Epithelial cell of esophagus (primary cell): ENCODE measurements at regions not wholly inside any gene's neighbourhood (a gene's known extent, or its start where the extent isn't known, plus 50 kb on each side); places are given as distances from the start of the nearest gene placed in this dataset.

ENCODE experiments used
- DNase-seq: peaks from one replicate; pipeline ENCODE4 v3.0.0; 2010; ENCODE audit warnings: low read depth
- H3K4me3 ChIP-seq: 2 replicates; pipeline ENCODE4 v1.5.1; 2011; ENCODE audit warnings: mild to moderate bottlenecking, low read length, control low read depth
- TF ChIP-seq, protein P1 (sequence below): IDR thresholded peaks from 2 replicates; pipeline ENCODE4 v1.5.1; 2011; ENCODE audit warnings: low read depth, mild to moderate bottlenecking, low read length, control low read depth, inconsistent platforms; ENCODE audit not compliant: insufficient read depth; ENCODE audit errors: missing control alignments

DNA sequence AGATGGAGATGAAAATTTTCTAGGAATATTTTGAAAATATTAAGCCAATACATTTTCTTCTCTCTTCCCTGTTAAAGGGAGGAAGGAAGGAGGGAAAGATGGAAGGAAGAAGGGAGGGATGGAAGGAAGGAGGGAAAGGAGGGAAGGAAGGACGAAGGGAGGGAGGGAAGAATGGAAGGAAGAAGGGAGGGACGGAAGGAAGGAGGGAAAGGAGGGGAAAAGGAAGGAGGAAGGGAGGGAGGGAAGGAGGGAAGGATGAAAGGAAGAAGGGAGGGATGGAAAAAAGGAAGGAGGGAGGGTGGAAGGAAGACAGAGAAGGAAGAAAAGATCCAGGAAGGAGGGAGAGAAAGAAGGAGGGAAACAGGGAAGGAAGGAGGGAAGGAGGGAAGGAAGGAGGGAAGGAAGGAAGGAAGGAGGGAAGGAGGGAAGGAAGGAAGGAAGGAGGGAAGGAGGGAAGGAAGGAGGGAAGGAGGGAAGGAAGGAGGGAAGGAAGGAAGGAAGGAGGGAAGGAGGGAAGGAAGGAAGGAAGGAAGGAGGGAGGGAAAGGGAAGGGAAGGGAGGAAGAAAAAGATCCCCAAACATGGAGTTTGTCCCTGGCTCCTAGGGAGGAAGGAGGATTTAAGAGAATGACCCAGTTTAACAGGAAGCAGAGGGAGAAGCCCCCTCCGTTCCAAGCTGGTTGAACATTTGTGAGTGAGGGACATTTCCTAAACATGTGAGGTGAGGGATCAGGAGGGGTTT, 70.3 kb upstream of the NEURL1B start:
- H3K4me3 ChIP-seq: no peak overlapping the region
- TF ChIP-seq, protein P1, sequence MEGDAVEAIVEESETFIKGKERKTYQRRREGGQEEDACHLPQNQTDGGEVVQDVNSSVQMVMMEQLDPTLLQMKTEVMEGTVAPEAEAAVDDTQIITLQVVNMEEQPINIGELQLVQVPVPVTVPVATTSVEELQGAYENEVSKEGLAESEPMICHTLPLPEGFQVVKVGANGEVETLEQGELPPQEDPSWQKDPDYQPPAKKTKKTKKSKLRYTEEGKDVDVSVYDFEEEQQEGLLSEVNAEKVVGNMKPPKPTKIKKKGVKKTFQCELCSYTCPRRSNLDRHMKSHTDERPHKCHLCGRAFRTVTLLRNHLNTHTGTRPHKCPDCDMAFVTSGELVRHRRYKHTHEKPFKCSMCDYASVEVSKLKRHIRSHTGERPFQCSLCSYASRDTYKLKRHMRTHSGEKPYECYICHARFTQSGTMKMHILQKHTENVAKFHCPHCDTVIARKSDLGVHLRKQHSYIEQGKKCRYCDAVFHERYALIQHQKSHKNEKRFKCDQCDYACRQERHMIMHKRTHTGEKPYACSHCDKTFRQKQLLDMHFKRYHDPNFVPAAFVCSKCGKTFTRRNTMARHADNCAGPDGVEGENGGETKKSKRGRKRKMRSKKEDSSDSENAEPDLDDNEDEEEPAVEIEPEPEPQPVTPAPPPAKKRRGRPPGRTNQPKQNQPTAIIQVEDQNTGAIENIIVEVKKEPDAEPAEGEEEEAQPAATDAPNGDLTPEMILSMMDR: no peak
- DNase-seq: no peak

DNA sequence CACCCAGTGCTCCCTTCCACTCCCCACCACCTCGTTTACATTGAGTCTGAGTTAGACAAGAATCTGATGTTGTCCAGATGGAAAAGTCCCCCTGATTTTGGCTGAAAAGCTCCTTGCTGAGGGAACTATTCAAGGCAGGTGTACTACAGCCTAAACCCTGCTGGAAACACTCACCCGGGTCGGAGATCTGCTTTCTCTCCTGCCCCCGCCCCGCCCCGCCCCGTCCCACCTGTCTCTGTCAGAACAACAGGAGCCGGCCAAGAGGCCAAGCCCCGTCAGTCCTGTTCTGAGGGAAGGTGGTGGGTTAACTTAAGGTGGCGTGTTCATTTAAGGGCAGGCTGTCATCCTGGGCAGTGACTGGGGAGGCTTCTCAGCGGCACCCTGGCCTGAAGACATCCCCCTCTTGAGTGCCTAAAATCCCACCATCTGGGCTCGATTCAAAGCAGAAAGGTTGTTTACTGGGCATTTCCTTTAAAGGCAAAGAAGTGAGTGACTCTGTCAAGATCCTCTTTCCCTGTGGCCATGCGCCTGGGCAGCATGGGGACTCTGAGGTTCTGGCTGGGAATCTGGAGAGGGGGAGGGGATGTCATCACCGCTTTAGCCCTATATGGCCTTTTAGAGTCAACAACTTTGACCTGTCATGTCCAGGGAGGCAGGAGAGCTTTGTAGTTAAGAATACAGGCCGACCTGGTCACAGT, 71.1 kb upstream of the NEURL1B start:
- no peak overlapping the region for H3K4me3 ChIP-seq
- TF ChIP-seq, protein P1: no peak
- no peak for DNase-seq

DNA sequence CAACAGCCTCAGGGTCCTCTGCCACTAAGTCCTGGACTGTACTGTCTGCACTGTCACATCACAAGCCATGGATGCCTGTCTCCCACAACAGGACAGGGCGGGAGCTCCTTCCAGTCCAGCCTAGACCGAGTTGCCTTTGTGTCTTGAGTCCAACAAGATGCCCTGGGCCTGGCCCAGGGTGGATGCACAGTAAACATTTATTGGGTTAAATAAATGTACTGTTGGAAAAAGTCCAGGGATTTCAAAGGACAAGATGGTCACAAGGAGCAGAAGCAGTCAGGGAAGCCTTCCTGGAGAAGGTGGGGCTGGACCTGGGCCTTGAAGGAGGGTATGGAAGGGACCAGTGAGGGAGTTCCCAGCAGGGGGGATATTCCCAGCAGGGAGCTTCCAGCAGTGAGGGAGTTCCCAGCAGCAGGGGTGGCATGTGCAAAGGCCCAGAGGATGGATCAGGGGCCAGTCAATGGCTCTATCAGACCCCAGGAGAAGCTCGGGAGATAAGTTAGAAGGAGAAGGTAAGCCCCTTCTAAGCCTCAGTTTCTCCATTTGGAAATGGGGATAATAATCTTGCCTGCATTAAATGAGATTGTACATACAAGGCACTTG, 72.7 kb upstream of the NEURL1B start:
- no peak for DNase-seq
- TF ChIP-seq, protein P1: no peak

DNA sequence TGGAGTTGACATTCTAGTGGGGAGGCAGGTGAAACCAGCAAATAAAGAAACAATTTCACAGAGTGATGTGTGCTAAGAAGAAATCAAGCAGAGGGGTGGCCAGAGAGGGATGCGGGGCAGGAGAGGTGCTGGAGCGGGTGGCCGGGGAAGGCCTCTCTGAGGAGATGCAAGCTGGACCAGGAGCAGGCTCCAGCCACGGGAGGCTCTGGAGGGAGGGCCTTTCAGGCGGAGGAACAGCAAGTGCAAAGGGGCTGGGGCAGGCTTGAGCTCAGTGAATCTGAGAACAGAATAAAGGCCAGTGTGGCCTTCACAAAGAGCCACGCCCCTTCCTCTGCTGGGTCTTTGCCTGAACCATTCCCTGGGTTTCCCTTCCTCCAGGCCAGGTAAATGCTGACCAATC, 73.2 kb upstream of the NEURL1B start:
- TF ChIP-seq, protein P1: no peak
- DNase-seq: no peak
- H3K4me3 ChIP-seq: no peak overlapping the region

More for the DNA sequence above, 72.7 kb upstream of the NEURL1B start:
- H3K4me3 ChIP-seq: no peak overlapping the region

DNA sequence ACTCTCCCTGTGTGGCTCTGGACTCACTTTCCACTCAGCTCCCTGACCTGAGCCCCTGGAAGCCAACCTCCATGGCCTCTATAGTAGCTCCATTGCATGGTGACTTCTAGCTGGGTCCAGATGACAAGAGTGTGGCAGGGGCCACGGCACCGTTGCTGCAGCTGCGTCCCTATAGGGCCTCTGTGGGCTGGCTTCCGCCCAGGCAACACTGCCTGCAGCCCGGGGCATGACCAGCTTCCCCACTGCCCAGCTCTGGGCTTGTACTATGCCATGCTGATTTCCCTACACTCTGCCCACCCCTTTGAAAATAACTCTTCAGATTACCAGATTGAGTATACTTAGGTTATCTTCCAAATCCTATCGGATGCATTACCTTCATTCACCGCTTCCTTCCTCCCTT, 73.8 kb upstream of the NEURL1B start:
- DNase-seq: no peak
- H3K4me3 ChIP-seq: no peak overlapping the region
- TF ChIP-seq, protein P1: no peak

DNA sequence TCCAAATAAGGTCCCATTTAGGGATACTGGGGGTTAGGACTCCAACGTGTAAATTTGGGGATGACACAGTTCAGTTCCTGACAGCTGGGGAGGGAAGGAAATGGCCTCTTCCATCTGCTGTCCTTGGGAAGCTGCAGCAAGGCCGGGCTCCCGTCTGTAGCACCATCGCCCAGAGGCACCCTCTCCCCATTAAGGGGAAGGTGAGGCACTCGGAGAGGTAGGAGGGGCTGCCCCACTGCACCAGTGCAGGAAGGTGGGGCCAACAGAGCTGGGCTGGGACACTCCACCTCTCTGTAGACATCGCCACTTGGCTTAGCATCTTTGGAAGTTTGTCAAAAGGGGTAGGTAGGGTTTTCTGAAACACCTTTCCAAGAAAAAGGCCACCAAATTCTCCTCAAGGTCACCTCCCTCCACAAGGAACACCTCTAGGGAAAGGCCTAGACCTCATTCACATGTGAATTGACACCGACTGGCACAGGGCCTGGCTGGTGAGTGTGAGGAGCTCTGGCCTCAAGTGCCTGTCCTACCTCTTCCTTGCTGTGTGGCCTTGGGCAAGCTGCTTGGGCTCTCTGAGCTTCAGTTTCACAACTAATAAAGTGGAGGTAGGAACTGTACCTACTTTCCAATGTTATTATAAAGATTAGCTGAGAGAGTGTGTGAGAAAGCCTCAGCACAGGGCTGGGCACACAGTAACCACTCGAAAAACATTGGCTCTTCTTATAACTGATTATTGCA, 75.0 kb upstream of the NEURL1B start:
- no peak overlapping the region for H3K4me3 ChIP-seq
- DNase-seq: no peak
- TF ChIP-seq, protein P1: no peak
